Epithelial cell of esophagus (primary cell): ENCODE measurements at regions not wholly inside any gene's neighbourhood (a gene's known extent, or its start where the extent isn't known, plus 50 kb on each side); places are given as distances from the start of the nearest gene placed in this dataset.

ENCODE experiments used
- DNase-seq: peaks from one replicate; pipeline ENCODE4 v3.0.0; 2010; ENCODE audit warnings: low read depth
- H3K4me3 ChIP-seq: 2 replicates; pipeline ENCODE4 v1.5.1; 2011; ENCODE audit warnings: mild to moderate bottlenecking, low read length, control low read depth
- TF ChIP-seq, protein P1 (sequence below): IDR thresholded peaks from 2 replicates; pipeline ENCODE4 v1.5.1; 2011; ENCODE audit warnings: low read depth, mild to moderate bottlenecking, low read length, control low read depth, inconsistent platforms; ENCODE audit not compliant: insufficient read depth; ENCODE audit errors: missing control alignments

DNA sequence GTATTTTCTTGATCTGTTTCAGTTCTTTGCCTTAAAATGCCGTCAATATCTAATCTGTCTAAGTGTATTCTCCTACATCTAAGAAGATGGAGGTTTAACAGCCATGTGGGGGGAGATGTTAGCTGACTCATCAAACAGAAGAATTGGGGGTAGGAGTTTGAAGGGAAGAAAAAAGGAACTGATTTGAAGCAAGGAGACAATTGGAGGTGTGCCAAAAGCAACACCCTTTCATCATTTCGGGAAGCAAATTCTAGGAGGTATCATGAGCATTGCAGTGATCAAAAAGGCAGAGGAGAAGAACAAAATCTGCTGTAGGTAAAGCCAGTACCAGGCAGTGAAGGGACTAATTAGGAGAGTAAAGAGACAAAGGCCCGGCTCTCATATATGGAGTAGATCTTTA is 337.3 kb upstream of the TBC1D5 start:
- TF ChIP-seq, protein P1, sequence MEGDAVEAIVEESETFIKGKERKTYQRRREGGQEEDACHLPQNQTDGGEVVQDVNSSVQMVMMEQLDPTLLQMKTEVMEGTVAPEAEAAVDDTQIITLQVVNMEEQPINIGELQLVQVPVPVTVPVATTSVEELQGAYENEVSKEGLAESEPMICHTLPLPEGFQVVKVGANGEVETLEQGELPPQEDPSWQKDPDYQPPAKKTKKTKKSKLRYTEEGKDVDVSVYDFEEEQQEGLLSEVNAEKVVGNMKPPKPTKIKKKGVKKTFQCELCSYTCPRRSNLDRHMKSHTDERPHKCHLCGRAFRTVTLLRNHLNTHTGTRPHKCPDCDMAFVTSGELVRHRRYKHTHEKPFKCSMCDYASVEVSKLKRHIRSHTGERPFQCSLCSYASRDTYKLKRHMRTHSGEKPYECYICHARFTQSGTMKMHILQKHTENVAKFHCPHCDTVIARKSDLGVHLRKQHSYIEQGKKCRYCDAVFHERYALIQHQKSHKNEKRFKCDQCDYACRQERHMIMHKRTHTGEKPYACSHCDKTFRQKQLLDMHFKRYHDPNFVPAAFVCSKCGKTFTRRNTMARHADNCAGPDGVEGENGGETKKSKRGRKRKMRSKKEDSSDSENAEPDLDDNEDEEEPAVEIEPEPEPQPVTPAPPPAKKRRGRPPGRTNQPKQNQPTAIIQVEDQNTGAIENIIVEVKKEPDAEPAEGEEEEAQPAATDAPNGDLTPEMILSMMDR: no peak
- DNase-seq: no peak
- no peak overlapping the region for H3K4me3 ChIP-seq

DNA sequence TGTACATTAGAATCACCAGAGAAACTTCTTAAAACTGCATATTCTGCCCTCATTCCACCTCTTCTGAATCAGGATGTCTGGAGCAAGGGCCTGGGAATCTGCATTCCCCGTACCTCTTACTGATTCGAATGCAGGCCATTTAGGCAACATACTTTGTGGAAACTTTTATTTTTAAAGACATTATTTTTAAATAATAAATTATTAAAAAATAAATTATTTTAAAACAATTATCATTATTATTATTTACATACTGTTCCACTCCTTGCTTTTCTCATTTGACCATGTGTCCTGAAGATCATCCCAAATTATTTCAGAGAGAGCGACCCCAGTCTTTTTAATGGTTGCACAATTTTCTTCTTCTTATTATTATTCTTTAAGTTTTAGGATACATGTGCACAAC is 336.6 kb upstream of the TBC1D5 start:
- DNase-seq: no peak
- TF ChIP-seq, protein P1: no peak

DNA sequence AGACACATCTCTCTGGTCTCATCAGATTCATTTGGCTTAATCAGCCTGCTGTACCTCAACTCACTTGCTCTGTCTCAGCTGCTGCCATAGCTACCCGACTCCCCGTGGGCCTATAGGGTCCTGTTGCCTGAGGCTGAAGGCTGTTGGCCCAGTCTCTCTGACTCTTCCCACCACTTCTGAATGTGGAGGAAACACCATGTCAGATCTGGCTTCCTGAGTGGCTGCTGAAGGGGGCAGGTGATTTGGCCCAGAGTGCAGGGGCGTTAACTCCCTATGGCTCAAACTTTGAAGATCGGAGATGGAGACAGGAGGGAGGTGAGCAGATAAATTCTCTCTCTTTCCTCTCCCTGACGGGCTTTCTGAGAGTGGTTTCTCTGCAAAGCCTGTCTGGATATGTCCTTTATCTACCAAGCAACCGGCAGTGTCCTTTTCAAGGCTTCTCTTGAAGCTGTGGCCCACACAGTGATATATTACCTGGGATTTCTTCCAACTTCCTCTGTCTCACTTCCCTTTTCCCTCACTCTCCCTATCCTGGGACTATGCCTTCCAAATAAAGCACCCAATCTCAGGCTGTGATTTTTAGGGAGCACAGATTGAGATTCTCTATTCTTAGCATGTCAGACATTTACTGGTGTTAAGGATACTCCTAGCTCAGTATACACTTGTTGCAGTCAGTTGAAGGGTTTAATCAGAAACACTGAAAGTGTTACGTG is 334.9 kb upstream of the TBC1D5 start:
- no peak overlapping the region for H3K4me3 ChIP-seq
- TF ChIP-seq, protein P1: no peak
- DNase-seq: no peak

More for the DNA sequence above, 336.6 kb upstream of the TBC1D5 start:
- H3K4me3 ChIP-seq: no peak overlapping the region

DNA sequence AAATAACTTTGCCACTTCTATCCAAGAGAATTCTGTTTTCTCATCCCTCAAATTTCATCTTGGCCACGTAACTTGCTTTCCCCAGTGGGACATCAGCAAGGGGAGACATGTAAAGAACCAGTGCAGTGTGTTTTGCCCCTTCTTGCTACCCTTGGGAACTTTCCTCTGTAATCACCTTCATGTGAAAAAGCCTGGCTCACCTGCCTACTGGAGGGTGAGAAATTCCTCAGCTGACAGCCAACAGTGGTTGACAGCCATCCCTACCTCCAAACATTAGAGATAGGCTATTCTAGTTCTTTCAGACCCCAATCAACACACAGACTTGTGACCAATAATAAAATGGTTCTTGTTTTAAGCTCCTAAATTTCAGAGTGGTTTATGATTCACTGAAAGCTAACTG is 333.9 kb upstream of the TBC1D5 start:
- no peak overlapping the region for H3K4me3 ChIP-seq
- TF ChIP-seq, protein P1: no peak
- DNase-seq: no peak

DNA sequence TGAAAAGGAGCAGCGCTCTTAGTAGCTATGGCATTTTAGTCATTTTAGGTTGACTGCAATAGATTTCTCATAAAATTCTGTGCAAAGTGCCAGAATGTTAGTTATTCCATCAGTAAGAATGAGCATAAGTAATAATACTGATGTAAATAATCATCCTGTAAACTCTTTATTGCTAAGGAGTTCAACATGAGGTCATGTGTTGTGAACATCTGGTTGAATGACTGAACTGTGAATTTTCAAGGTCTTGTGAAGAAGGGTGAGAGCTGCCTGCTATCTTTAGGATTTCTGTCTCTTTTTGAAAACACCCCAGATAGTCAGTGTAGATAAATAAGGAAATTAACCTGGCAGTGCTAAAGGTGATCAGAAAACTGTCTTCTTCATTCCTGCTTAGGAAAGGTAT is 333.4 kb upstream of the TBC1D5 start:
- TF ChIP-seq, protein P1: no peak
- DNase-seq: no peak
- no peak overlapping the region for H3K4me3 ChIP-seq

DNA sequence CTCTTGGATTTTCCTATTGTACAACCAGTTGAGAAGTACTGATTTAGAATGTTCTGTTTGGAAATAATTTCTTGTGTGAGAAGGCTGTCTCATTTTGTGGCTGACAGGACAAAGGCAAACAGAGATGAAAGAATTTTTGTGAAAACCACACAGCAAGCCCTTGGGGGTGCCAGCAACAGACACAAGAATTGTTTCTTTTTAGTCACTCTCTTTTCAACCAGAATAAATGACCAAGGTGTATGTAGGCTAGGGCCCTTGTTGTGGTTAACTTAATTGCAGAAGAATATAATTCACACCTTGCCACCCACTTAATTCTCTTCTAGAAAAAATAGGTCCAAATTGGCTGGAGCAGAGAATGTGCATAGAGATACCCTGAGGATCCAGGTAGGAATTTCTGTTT is 329.4 kb upstream of the TBC1D5 start:
- DNase-seq: no peak
- TF ChIP-seq, protein P1: no peak

DNA sequence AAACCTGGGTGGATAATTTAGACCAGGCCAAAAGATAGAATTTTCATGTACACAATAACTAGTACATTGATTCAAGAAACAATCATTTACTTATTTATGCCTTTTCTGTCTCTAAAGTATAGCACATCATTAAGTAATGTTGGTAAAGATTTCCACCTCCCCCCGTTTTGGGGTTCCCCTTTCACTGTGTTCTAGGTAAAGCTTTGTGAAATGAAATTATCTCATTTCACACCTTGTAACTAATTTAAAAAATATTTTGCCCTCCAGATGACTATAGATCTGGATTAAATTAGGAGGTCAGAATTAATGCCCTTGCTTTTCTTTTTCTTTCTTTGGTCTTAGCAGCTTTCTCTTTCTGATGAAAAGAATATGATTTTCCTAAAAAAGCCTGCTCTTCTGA is 328.5 kb upstream of the TBC1D5 start:
- no peak for DNase-seq
- TF ChIP-seq, protein P1: no peak
- no peak overlapping the region for H3K4me3 ChIP-seq

More for the DNA sequence above, 329.4 kb upstream of the TBC1D5 start:
- H3K4me3 ChIP-seq: no peak overlapping the region
